ENCODE measurements at regions not wholly inside any gene's neighbourhood (a gene's known extent, or its start where the extent isn't known, plus 50 kb on each side); places are given as distances from the start of the nearest gene placed in this dataset.

DNA sequence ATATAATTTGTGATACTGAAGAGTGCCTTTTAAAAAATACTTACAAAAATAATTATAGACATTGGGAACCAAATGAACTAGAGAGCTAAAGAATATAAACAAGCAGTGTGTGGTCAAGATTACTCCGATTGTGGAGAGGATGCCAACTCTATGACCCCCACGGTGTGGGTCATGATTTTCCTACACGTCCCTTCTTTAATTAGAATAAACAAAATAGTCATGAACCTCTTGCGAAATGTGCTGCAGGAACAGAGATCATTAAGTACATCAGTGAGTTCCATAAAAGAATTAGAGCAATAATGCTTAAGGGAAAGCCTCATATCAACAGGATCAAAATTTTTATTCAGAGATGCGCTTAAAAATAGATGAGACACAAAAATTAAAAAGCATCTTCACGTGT is 476.6 kb upstream of the ROBO1 start:
- Mint-ChIP-seq H3K4me1 (peaks cover 3% of the 10 kb centered on the region), H3K36me3 (ENCODE audit: low read depth) (no peaks in the 10 kb centered on the region), H3K9me3 (peaks cover 6% of the 10 kb centered on the region), H3K4me3 (no peak overlapping the region), H3K27me3 (ENCODE audit: low read depth) (no peaks in the 10 kb centered on the region), H3K27ac (no peak overlapping the region)
- TF ChIP-seq, protein P1, sequence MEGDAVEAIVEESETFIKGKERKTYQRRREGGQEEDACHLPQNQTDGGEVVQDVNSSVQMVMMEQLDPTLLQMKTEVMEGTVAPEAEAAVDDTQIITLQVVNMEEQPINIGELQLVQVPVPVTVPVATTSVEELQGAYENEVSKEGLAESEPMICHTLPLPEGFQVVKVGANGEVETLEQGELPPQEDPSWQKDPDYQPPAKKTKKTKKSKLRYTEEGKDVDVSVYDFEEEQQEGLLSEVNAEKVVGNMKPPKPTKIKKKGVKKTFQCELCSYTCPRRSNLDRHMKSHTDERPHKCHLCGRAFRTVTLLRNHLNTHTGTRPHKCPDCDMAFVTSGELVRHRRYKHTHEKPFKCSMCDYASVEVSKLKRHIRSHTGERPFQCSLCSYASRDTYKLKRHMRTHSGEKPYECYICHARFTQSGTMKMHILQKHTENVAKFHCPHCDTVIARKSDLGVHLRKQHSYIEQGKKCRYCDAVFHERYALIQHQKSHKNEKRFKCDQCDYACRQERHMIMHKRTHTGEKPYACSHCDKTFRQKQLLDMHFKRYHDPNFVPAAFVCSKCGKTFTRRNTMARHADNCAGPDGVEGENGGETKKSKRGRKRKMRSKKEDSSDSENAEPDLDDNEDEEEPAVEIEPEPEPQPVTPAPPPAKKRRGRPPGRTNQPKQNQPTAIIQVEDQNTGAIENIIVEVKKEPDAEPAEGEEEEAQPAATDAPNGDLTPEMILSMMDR (IDR thresholded peaks at IDR 0.05; ENCODE audit: unreplicated experiment in 3 of 3), result no peak

DNA sequence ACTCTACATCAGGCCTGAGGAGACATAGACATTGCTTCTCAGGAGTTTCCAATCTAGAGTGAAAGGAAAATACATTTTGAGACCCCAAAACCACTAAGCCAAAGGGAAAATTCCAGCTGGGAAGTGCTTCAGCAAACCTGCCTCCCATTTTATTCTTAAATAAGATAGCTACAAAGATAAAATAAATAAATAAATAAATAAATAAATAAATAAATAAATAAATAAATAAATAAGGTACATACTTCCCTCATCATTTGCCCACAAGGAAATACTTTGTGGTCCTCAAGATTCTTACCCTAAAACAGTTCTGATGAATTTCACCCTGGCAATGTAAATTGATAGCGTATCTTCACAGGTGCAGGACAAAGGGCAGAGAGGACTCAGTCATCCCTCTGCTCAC is 474.0 kb upstream of the ROBO1 start:
- Mint-ChIP-seq H3K4me3 (no peak overlapping the region), H3K36me3 (ENCODE audit: low read depth) (no peaks in the 10 kb centered on the region), H3K9me3 (no peaks in the 10 kb centered on the region)

DNA sequence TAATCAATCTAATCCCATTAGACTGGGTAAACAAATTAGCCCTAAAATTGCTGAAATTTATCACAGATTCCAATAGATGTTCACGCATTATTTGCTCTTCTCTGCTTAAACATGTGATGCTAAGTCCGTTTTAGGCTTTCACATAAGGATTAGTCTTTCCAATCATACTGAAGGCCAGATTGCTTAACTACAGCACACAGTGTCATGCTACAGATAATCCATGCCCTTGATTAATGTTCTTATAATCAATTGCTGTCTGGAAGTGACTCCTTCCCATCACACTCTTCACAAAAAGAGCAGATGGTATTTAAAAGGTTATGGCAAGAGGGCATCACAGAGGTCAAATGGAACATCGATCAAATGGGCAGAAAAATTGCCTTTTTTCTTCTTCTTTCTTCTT is 471.5 kb upstream of the ROBO1 start:
- TF ChIP-seq, protein P1 (IDR thresholded peaks at IDR 0.05; ENCODE audit: unreplicated experiment in 3 of 3), result no peak
- Mint-ChIP-seq H3K4me1 (peaks cover 17% of the 10 kb centered on the region), H3K27me3 (ENCODE audit: low read depth) (no peaks in the 10 kb centered on the region), H3K9me3 (no peaks in the 10 kb centered on the region), H3K4me3 (no peak overlapping the region), H3K36me3 (ENCODE audit: low read depth) (no peaks in the 10 kb centered on the region), H3K27ac (no peak overlapping the region)

More for the DNA sequence above, 474.0 kb upstream of the ROBO1 start:
- Mint-ChIP-seq H3K27ac (no peak overlapping the region), H3K27me3 (ENCODE audit: low read depth) (no peaks in the 10 kb centered on the region), H3K4me1 (peaks cover 17% of the 10 kb centered on the region)
- TF ChIP-seq, protein P1 (IDR thresholded peaks at IDR 0.05; ENCODE audit: unreplicated experiment in 3 of 3), result no peak

DNA sequence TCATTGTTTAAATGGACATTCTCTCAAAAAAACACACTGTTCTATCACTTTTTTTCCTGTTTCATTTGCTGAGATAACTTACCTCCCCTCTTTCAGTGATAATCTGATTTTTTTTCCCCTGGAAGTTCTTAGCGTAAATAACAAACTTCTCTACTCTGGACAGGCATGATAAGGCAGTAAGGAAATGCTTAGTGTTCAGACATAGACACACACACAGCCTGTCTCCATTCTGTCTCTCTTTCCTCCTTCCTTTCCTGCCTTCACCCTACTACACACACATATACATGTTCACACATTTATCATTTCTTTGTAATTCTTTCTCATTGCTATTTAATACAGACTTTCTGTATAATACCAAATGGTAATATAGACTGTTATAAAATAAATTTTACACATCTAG is 470.8 kb upstream of the ROBO1 start:
- H3K4me1 Mint-ChIP-seq, result peaks cover 17% of the 10 kb centered on the region
- TF ChIP-seq, protein P1 (IDR thresholded peaks at IDR 0.05; ENCODE audit: unreplicated experiment in 3 of 3), result no peak
- no peaks in the 10 kb centered on the region for H3K36me3 Mint-ChIP-seq (ENCODE audit: low read depth)
- peak overlapping the region in 2 of 3 experiments; percentile 6 to 51 for H3K27ac Mint-ChIP-seq
- H3K9me3 Mint-ChIP-seq, result no peaks in the 10 kb centered on the region
- no peak overlapping the region for H3K4me3 Mint-ChIP-seq
- no peaks in the 10 kb centered on the region for H3K27me3 Mint-ChIP-seq (ENCODE audit: low read depth)

DNA sequence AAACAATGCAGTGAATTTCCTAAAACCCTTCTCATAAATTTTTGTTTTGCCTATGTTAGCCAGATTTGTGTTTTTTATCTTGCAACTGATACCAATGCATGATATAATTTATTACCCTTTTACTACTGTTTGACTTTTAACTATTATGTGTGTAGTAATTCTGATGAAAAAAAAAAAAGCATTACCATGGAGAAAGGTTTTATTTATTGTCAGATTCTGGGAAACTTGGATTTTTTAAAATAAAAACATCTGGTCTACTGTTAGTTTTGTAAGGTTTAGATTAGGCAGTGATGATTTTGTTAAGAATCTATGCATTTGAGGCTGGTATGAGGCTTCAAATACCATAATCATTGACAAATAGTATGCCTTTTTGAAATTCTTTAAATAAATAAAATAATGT is 470.4 kb upstream of the ROBO1 start:
- H3K4me1 Mint-ChIP-seq, result peaks cover 17% of the 10 kb centered on the region
- no peaks in the 10 kb centered on the region for H3K36me3 Mint-ChIP-seq (ENCODE audit: low read depth)
- H3K9me3 Mint-ChIP-seq, result no peaks in the 10 kb centered on the region
- TF ChIP-seq, protein P1 (IDR thresholded peaks at IDR 0.05; ENCODE audit: unreplicated experiment in 3 of 3), result no peak
- no peaks in the 10 kb centered on the region for H3K27me3 Mint-ChIP-seq (ENCODE audit: low read depth)
- peak overlapping the region in 2 of 3 experiments; percentile 39 to 52 for H3K27ac Mint-ChIP-seq
- H3K4me3 Mint-ChIP-seq, result no peak overlapping the region

DNA sequence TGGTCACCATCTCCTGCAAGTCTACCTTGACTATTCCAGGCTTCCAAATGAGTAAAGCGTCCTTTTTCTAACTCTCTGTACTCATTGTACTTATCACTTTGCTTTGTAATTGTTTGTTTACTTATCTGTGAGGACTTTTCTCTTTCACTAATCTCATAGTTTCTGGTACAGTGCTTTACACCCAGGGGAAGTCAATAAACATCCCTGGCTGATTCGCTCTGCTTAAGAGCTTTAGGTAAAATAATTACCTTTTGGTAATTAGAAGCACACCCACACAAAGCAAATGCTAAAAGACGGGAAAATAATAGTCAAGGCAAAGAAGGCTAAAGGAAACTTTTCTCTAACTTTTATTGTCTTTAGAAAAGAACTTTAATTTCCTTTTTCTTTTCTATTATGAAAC is 466.9 kb upstream of the ROBO1 start:
- peaks cover 17% of the 10 kb centered on the region for H3K4me1 Mint-ChIP-seq
- H3K4me3 Mint-ChIP-seq, result no peak overlapping the region
- H3K9me3 Mint-ChIP-seq, result no peaks in the 10 kb centered on the region
- H3K36me3 Mint-ChIP-seq (ENCODE audit: low read depth), result no peaks in the 10 kb centered on the region
- no peaks in the 10 kb centered on the region for H3K27me3 Mint-ChIP-seq (ENCODE audit: low read depth)
- TF ChIP-seq, protein P1 (IDR thresholded peaks at IDR 0.05; ENCODE audit: unreplicated experiment in 3 of 3), result no peak
- H3K27ac Mint-ChIP-seq, result no peak overlapping the region

Data from nephron (organoid).